Astrocyte of the cerebellum (primary cell): ENCODE measurements at regions not wholly inside any gene's neighbourhood (a gene's known extent, or its start where the extent isn't known, plus 50 kb on each side); places are given as distances from the start of the nearest gene placed in this dataset.
"Not testable (repeated sequence)": the region's sequence is repeated elsewhere in the genome, so short reads cannot be mapped to it uniquely, and the experiment has no call there.

Experiments
- DNase-seq: peaks from one replicate; pipeline ENCODE4 v3.0.0-alpha.2; 2011; ENCODE audit warnings: low read depth
- H3K4me3 ChIP-seq: 2 replicates; pipeline ENCODE4 v1.5.1; 2011; ENCODE audit warnings: mild to moderate bottlenecking, low read depth, low read length, moderate library complexity
- CTCF ChIP-seq: IDR thresholded peaks from 2 replicates; pipeline ENCODE4 v1.5.1; 2012; ENCODE audit warnings: low read length, low read depth, moderate library complexity, mild to moderate bottlenecking; ENCODE audit errors: missing control alignments
- in situ Hi-C: cut with HindIII; loops from 2 replicates; pipeline ENCODE4 v1.10.0; 2017; ENCODE audit warnings: low sequenced_read_pairs

GRCh38 chr6:137631323-137631722, 137.1 kb upstream of the OLIG3 start:
- in situ Hi-C loops = no loop called here
- H3K4me3 ChIP-seq = no peak overlapping the region
- no peak for TF ChIP-seq CTCF

GRCh38 chr6:137634177-137634576, 140.0 kb upstream of the OLIG3 start:
- DNase-seq, in situ Hi-C loops, H3K4me3 ChIP-seq: not testable (repeated sequence)

More at GRCh38 chr6:137631323-137631722, 137.1 kb upstream of the OLIG3 start:
- DNase-seq = no peak

- in situ Hi-C loops = no loop called here
- DNase-seq = peak; percentile 100
- TF ChIP-seq CTCF = no peak
- no peak overlapping the region for H3K4me3 ChIP-seq
Measured at GRCh38 chr6:137637121-137637520, 142.9 kb upstream of the OLIG3 start.

- in situ Hi-C loops = no loop called here
- no peak for TF ChIP-seq CTCF
- DNase-seq = no peak
- H3K4me3 ChIP-seq = no peak overlapping the region
Measured at GRCh38 chr6:137638926-137639706, 144.9 kb upstream of the OLIG3 start.

- in situ Hi-C loops = no loop called here
- no peak for TF ChIP-seq CTCF
- DNase-seq = no peak
- H3K4me3 ChIP-seq = no peak overlapping the region
Measured at GRCh38 chr6:137640086-137640485, 145.9 kb upstream of the OLIG3 start.

- in situ Hi-C loops = no loop called here
- TF ChIP-seq CTCF = peak; percentile 63
- DNase-seq = peak; percentile 66
- no peak overlapping the region for H3K4me3 ChIP-seq
Measured at GRCh38 chr6:137641474-137642077, 147.4 kb upstream of the OLIG3 start.

- in situ Hi-C loops, DNase-seq, H3K4me3 ChIP-seq: not testable (repeated sequence)
Measured at GRCh38 chr6:137643210-137643609, 149.0 kb upstream of the OLIG3 start.

GRCh38 chr6:137643644-137644043, 149.4 kb upstream of the OLIG3 start:
- H3K4me3 ChIP-seq, in situ Hi-C loops, DNase-seq: not testable (repeated sequence)
